ENCODE measurements at regions not wholly inside any gene's neighbourhood (a gene's known extent, or its start where the extent isn't known, plus 50 kb on each side); places are given as distances from the start of the nearest gene placed in this dataset.

DNA sequence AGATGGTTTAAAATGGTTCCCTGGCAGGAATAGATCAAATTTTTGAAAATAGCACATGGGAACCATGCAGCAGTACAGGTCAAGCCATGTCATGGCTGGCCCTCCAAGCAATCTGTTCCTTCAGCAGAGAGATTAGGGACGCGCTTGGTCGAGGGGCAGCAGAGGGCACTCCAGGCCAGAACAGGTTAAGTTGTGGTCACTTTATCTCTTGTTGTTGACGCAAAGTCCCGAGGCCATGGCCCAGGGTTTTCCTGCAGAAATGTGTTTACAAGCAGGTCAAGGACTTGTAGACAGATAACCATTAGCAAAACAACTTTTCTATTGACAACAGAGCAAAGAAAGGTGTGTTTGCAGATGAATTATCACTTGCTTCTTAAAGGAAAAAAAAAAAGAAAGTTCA, 570.0 kb upstream of the NR2F2 start:
- Histone ChIP-seq H3K27me3 (ENCODE audit: insufficient read depth, low read length) (no peaks in the 10 kb centered on the region), H3K4me2 (ENCODE audit: low read length) (no peak overlapping the region), H3K9ac (ENCODE audit: low read length) (no peak overlapping the region), H3K36me3 (ENCODE audit: insufficient read depth, low read length) (no peaks in the 10 kb centered on the region), H3K9me2 (ENCODE audit: low read depth, low read length) (no peaks in the 10 kb centered on the region), H3K4me3 (ENCODE audit: low read depth, low read length, poor library complexity, severe bottlenecking) (no peak overlapping the region), H3F3A (ENCODE audit: insufficient read depth, low read length) (no peaks in the 10 kb centered on the region; the same call in 1 of the 2 replicates), H2AFZ (ENCODE audit: low read length) (no peak overlapping the region), H4K20me1 (ENCODE audit: insufficient read depth, low read length) (no peaks in the 10 kb centered on the region), H3K9me3 (ENCODE audit: low read length) (no peaks in the 10 kb centered on the region), H3K27ac (ENCODE audit: low read depth, low read length, poor library complexity, severe bottlenecking) (no peak overlapping the region), H3K79me2 (ENCODE audit: insufficient read depth, low read length) (no peaks in the 10 kb centered on the region), H3K4me1 (ENCODE audit: insufficient read depth, low read length, severe bottlenecking) (no peaks in the 10 kb centered on the region)
- TF ChIP-seq, protein P1, sequence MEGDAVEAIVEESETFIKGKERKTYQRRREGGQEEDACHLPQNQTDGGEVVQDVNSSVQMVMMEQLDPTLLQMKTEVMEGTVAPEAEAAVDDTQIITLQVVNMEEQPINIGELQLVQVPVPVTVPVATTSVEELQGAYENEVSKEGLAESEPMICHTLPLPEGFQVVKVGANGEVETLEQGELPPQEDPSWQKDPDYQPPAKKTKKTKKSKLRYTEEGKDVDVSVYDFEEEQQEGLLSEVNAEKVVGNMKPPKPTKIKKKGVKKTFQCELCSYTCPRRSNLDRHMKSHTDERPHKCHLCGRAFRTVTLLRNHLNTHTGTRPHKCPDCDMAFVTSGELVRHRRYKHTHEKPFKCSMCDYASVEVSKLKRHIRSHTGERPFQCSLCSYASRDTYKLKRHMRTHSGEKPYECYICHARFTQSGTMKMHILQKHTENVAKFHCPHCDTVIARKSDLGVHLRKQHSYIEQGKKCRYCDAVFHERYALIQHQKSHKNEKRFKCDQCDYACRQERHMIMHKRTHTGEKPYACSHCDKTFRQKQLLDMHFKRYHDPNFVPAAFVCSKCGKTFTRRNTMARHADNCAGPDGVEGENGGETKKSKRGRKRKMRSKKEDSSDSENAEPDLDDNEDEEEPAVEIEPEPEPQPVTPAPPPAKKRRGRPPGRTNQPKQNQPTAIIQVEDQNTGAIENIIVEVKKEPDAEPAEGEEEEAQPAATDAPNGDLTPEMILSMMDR (IDR thresholded peaks at IDR 0.05; ENCODE audit: low read length), result no peak
- no peak for TF ChIP-seq EZH2 (IDR thresholded peaks at IDR 0.05; ENCODE audit: borderline replicate concordance, low read length)

DNA sequence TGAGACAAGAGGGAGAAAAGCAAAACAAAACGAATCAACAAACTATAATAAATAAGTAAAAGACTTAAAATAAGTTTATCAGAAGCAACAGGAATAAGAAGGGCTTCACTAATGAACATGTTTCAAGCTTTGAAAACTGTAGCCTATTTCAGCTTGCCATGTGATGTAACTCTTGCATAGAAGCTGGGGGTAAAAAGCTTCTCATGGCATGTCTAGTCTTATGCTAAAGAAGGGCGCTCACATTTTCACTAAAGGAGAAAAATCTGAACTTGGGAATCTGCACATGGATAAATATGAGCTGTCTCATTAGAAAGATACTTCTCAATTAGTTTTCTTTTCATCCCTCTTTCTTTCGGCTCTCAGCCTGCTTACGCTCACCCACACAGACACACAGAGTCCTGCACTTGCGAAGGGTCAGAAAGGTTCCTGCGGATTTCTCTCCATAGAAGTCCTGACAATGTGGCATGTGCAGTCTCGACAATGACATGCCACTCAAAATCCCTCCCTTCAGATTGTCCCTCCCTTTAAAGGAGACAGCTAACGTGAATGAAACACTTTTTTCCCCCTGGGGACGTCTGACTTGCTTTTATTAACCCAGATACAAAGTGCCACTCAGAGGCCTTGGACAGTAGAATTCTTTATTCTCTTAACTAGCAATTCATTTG, 568.9 kb upstream of the NR2F2 start:
- Histone ChIP-seq H2AFZ (ENCODE audit: low read length) (no peak overlapping the region), H3K27me3 (ENCODE audit: insufficient read depth, low read length) (no peaks in the 10 kb centered on the region), H3K4me3 (ENCODE audit: low read depth, low read length, poor library complexity, severe bottlenecking) (no peak overlapping the region), H3K36me3 (ENCODE audit: insufficient read depth, low read length) (no peaks in the 10 kb centered on the region), H3K9me3 (ENCODE audit: low read length) (no peaks in the 10 kb centered on the region), H3F3A (ENCODE audit: insufficient read depth, low read length) (no peaks in the 10 kb centered on the region; the same call in 1 of the 2 replicates), H3K4me1 (ENCODE audit: insufficient read depth, low read length, severe bottlenecking) (no peaks in the 10 kb centered on the region), H4K20me1 (ENCODE audit: insufficient read depth, low read length) (no peaks in the 10 kb centered on the region), H3K9me2 (ENCODE audit: low read depth, low read length) (no peaks in the 10 kb centered on the region), H3K4me2 (ENCODE audit: low read length) (no peak overlapping the region), H3K9ac (ENCODE audit: low read length) (no peak overlapping the region), H3K79me2 (ENCODE audit: insufficient read depth, low read length) (no peaks in the 10 kb centered on the region), H3K27ac (ENCODE audit: low read depth, low read length, poor library complexity, severe bottlenecking) (no peak overlapping the region)
- TF ChIP-seq EZH2 (IDR thresholded peaks at IDR 0.05; ENCODE audit: borderline replicate concordance, low read length), result no peak
- TF ChIP-seq, protein P1 (IDR thresholded peaks at IDR 0.05; ENCODE audit: low read length), result no peak

GRCh38 chr15:95763426-95763825, 567.1 kb upstream of the NR2F2 start:
- Histone ChIP-seq H3K4me1 (ENCODE audit: insufficient read depth, low read length, severe bottlenecking) (no peaks in the 10 kb centered on the region), H3K9me3 (ENCODE audit: low read length) (no peaks in the 10 kb centered on the region), H3K4me2 (ENCODE audit: low read length) (no peak overlapping the region), H2AFZ (ENCODE audit: low read length) (no peak overlapping the region), H4K20me1 (ENCODE audit: insufficient read depth, low read length) (no peaks in the 10 kb centered on the region), H3K27me3 (ENCODE audit: insufficient read depth, low read length) (no peaks in the 10 kb centered on the region), H3K9ac (ENCODE audit: low read length) (no peak overlapping the region), H3K4me3 (ENCODE audit: low read depth, low read length, poor library complexity, severe bottlenecking) (no peak overlapping the region), H3K9me2 (ENCODE audit: low read depth, low read length) (no peaks in the 10 kb centered on the region), H3K36me3 (ENCODE audit: insufficient read depth, low read length) (no peaks in the 10 kb centered on the region), H3K79me2 (ENCODE audit: insufficient read depth, low read length) (no peaks in the 10 kb centered on the region), H3F3A (ENCODE audit: insufficient read depth, low read length) (no peaks in the 10 kb centered on the region; the same call in 1 of the 2 replicates), H3K27ac (ENCODE audit: low read depth, low read length, poor library complexity, severe bottlenecking) (no peak overlapping the region)
- TF ChIP-seq, protein P1 (IDR thresholded peaks at IDR 0.05; ENCODE audit: low read length), result no peak
- TF ChIP-seq EZH2 (IDR thresholded peaks at IDR 0.05; ENCODE audit: borderline replicate concordance, low read length), result no peak
